Muscle of leg (tissue), 3 donors: ENCODE measurements at regions not wholly inside any gene's neighbourhood (a gene's known extent, or its start where the extent isn't known, plus 50 kb on each side); places are given as distances from the start of the nearest gene placed in this dataset.
"Not testable (repeated sequence)": the region's sequence is repeated elsewhere in the genome, so short reads cannot be mapped to it uniquely, and the experiment has no call there.

Experiments
- DNase-seq: peaks from one replicate; pipeline ENCODE4 v3.0.0; 2013
- H3K27ac ChIP-seq: one replicate; pipeline ENCODE4 v1.5.1; 2013; ENCODE audit warnings: mild to moderate bottlenecking, low read length, control low read depth
- H3K27me3 ChIP-seq: one replicate; pipeline ENCODE4 v1.6.1; 2013; ENCODE audit warnings: low read length; ENCODE audit not compliant: control insufficient read depth, insufficient read depth
- H3K36me3 ChIP-seq: one replicate; pipeline ENCODE4 v1.6.1; 2013; ENCODE audit warnings: low read length; ENCODE audit not compliant: control insufficient read depth, insufficient read depth
- H3K4me1 ChIP-seq: one replicate; pipeline ENCODE4 v1.6.1; 2013; ENCODE audit warnings: low read length; ENCODE audit not compliant: control insufficient read depth, insufficient read depth
- H3K4me3 ChIP-seq: one replicate; pipeline ENCODE4 v1.5.1; 2013; ENCODE audit warnings: low read length, control low read depth
- H3K9me3 ChIP-seq: replicated peaks from 2 replicates; pipeline ENCODE4 v1.6.1; 2013; ENCODE audit warnings: low read depth, low read length; ENCODE audit not compliant: control insufficient read depth
- WGBS: methylation state at CpG from one replicate; pipeline ENCODE4 v1.1.5; 2013; ENCODE audit warnings: missing lambda C conversion rate; ENCODE audit not compliant: insufficient coverage; 5-methylcytosine and 5-hydroxymethylcytosine counted together

DNA sequence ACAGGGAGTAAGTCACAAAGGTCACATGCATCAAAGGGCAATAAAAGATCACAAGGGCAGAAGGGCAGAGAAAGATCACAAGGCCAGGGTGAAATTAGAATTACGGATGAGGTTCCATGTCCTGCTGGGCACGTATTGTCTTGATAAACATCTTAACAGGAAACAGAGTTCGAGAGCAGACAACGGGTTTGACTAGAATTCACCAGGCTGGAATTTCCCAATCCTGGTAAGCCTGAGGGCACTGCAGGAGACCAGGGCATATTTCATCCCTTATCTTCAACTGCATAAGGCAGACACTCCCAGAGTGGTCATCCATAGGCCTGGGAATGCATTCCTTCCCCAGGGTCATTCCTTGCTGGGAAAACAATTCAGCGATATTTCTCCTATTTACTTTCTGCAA lies 1652.9 kb upstream of the PCDH10 start:
- H3K27me3 ChIP-seq, H3K4me3 ChIP-seq, H3K27ac ChIP-seq, H3K36me3 ChIP-seq, H3K4me1 ChIP-seq, H3K9me3 ChIP-seq, DNase-seq: not testable (repeated sequence)
- WGBS, result 60% methylated on average over 5 of the region's 5 CpGs

DNA sequence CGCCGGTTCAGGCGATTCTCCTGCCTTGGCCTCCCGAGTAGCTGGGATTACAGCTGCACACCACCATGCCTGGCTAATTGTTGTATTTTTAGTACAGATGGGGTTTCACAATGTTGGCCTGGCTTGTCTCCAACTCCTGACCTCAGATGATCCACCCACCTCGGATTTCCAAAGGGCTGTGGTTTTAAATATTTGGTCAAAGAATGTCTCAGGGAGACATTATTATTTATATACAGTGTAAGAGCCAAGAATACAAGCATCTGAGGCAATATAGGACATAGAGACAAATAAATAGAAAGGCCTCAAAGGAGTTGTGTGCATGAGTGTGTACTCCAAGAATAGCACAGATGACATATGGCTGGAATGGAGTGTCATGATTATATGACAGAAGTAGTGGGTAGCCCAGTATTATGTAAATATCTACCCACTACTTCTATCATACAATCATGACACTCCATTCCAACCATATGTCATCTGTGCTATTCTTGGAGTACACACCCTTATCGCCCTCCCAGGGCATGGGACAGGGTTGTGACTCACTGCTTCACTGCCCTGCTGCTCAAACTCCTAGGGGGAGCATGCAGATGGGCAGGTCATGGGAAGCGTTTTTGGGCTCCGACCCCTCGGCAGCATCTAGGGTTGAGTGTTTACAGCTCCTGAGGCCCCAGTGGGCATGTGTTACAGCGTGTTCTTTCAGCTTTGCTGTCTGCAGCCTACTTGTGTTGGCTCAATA lies 1649.8 kb upstream of the PCDH10 start:
- peak overlapping the region; percentile 42 for H3K27ac ChIP-seq
- no peaks in the 10 kb centered on the region for H3K4me1 ChIP-seq
- no peak overlapping the region for H3K4me3 ChIP-seq
- H3K27me3 ChIP-seq, result no peaks in the 10 kb centered on the region
- 69% methylated on average over 8 of the region's 10 CpGs for WGBS
- peaks cover 3% of the 10 kb centered on the region for H3K9me3 ChIP-seq
- peak; percentile 29 for DNase-seq
- H3K36me3 ChIP-seq, result no peaks in the 10 kb centered on the region

DNA sequence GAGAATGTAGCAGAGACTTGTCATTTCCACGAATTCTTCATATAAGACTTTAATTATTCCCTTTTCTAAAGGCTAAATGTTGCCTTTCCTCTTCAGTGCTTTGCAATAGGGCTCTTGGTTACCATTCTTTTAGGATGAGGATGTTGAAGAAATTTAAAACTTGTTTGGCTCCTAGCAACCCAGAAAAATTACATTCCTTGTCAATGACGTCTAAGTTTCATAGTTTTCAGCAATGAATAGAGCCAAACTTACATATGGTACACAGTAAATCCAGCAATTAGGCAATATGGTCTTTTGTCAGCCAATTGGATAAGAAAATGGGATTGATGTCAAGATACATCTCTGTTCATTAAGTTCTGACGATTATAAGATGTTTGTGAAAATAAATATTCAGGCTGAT lies 1639.6 kb upstream of the PCDH10 start:
- no peak overlapping the region for H3K4me3 ChIP-seq
- no peaks in the 10 kb centered on the region for H3K27me3 ChIP-seq
- no peak overlapping the region for H3K27ac ChIP-seq
- WGBS, result no CpG with 5 or more reads among the region's 3 CpGs
- DNase-seq, result peak; percentile 53
- no peaks in the 10 kb centered on the region for H3K36me3 ChIP-seq
- H3K4me1 ChIP-seq, result no peaks in the 10 kb centered on the region
- no peaks in the 10 kb centered on the region for H3K9me3 ChIP-seq

DNA sequence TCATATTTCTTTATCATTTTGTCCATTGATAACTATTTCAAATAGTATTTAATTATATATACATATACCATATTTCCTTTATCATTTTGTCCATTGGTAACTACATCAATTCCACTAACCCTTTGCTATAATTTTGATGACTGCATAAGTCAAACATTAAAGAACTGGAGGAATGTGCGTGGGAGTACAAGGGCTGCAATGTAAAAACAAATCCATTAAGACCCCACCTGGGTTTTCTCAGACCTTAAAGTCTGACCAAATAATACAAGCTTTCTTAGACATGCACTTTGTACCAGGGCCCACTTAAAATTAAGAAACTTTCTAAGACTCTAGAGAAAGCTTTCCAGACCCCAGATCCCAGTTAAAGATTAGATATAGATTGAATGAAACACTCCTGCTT lies 1622.4 kb upstream of the PCDH10 start:
- Histone ChIP-seq H3K9me3 (no peaks in the 10 kb centered on the region), H3K27me3 (no peaks in the 10 kb centered on the region), H3K36me3 (no peaks in the 10 kb centered on the region), H3K27ac (no peak overlapping the region), H3K4me1 (no peaks in the 10 kb centered on the region), H3K4me3 (no peak overlapping the region)
- WGBS, result no CpG with 5 or more reads among the region's 1 CpG
- no peak for DNase-seq

DNA sequence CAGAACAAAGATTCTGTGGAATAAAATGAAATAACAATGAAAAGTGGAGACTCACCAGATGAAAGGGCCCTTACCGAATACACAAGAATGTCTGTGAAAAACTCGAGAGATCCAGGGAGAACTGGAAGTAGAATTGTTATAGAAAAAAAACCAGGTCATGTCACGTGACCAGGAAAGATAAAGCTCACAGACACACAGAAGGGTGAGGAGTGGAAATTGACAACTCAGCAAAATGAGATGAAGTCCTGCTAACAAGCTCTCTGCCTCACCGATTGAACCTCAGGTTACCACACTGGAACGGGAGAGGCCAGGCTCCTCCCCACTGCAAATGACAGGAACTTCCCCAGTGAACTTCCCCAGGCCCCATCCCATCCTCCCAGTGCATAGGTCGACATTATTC lies 1618.0 kb upstream of the PCDH10 start:
- DNase-seq, result no peak
- Histone ChIP-seq H3K9me3 (no peaks in the 10 kb centered on the region), H3K27ac (no peak overlapping the region), H3K36me3 (no peaks in the 10 kb centered on the region), H3K4me3 (no peak overlapping the region), H3K27me3 (no peaks in the 10 kb centered on the region), H3K4me1 (no peaks in the 10 kb centered on the region)
- 100% methylated on average over 3 of the region's 6 CpGs for WGBS

DNA sequence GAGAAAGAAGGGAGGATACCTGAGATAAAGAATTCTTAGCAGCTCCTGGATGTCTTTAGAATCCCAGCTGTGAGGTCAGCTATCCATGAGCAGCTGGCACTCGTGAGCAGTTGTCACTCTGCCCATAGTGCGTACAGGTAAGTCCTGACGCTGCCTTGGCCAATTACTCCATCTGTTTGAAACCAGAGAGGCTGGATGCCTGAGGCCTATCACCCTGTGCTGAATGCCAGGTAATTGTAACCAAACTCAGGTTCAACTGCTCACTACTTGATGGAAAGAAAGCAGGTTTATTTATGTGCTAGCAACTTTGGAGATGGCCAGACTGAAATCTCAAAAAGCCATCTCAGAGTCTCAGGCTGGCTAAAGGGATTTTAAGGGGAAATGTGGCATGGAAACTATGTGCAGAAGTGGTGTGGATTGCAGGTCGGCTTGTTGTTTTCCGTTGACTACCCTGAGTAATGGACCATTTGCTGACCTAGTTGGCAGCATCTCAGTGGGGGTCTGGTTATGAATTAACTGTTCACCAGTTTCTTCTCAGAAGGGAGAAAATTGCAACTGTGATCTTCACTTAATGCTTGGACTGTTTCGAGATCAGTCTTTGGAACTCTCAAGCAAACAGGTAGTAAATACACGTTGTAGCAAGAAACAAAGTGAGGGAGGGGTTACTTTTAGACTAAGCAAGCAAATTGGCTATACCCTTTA lies 1614.0 kb upstream of the PCDH10 start:
- H3K4me3 ChIP-seq, result no peak overlapping the region
- H3K4me1 ChIP-seq, result no peaks in the 10 kb centered on the region
- no peaks in the 10 kb centered on the region for H3K9me3 ChIP-seq
- no peak for DNase-seq
- 82% methylated on average over 5 of the region's 7 CpGs for whole genome bisulfite sequencing
- H3K36me3 ChIP-seq, result no peaks in the 10 kb centered on the region
- H3K27me3 ChIP-seq, result no peaks in the 10 kb centered on the region
- no peak overlapping the region for H3K27ac ChIP-seq

DNA sequence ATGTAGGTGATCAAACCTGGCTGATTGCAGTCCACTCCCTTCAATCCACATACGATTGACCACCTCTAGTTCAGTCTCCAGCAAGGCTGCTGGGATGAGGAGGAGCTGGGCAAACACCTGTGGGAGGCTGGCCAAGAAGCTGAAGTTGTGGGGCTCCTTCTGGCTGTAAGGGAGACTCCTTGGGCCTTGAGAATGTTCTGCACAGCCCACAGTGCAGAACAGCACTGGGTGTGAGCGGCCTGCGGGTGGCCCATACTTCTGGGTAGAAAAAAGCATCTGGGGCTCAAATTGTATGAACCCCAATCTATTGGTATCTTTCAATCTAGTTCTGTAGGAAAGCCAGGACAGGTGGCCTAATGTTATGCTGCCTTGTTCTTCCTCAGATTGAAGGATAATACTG lies 1608.8 kb upstream of the PCDH10 start:
- no peak overlapping the region for H3K27ac ChIP-seq
- 100% methylated on average over 2 of the region's 3 CpGs for WGBS
- H3K4me3 ChIP-seq, result no peak overlapping the region
- no peak for DNase-seq
- no peaks in the 10 kb centered on the region for H3K9me3 ChIP-seq
- H3K27me3 ChIP-seq, result no peaks in the 10 kb centered on the region
- H3K36me3 ChIP-seq, result no peaks in the 10 kb centered on the region
- no peaks in the 10 kb centered on the region for H3K4me1 ChIP-seq

DNA sequence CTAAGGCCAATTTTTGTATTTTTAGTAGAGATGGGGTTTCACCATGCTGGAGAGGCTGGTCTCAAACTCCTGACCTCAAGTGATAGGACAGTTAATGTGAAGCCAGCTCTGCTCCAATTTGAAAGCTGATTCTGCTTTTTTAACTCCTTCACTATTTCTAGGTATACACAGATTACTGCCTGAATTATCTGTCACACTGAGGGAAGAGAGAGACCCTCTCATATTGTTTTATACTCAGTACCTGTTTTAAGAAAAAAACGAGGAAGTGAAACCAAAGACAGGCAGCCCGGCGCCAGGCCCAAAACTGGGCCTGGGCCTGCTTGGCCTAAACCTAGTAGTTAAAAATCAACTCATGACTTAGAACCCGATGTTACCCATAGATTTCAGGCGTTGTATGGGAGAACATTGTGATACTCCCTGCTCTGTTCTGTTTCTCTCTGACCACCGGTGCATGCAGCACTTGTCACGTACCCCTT lies 1601.5 kb upstream of the PCDH10 start:
- no peaks in the 10 kb centered on the region for H3K27me3 ChIP-seq
- H3K9me3 ChIP-seq, result no peaks in the 10 kb centered on the region
- no peaks in the 10 kb centered on the region for H3K36me3 ChIP-seq
- H3K4me1 ChIP-seq, result no peaks in the 10 kb centered on the region
- H3K4me3 ChIP-seq, result no peak overlapping the region
- H3K27ac ChIP-seq, result no peak overlapping the region
- no peak for DNase-seq
- WGBS, result 95% methylated on average over 3 of the region's 7 CpGs

DNA sequence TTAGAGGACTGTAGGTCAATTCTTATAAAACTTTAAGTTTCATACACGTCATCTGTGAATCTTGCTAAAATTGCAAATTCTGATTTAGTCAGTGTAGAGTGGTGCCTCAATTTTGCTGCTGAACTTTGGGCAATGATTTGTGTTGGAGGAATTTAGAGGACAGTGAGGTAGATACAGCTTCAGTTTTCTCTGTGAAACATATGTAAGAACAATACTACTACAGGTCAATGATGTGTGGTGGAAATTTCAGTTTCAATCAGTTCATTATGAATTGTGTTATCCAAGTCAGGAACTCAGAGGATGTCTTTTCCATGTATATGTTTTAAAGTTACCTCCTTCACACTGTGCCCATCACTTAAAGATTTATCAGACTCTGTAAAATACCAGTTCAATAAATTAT lies 1597.8 kb upstream of the PCDH10 start:
- no peaks in the 10 kb centered on the region for H3K36me3 ChIP-seq

DNA sequence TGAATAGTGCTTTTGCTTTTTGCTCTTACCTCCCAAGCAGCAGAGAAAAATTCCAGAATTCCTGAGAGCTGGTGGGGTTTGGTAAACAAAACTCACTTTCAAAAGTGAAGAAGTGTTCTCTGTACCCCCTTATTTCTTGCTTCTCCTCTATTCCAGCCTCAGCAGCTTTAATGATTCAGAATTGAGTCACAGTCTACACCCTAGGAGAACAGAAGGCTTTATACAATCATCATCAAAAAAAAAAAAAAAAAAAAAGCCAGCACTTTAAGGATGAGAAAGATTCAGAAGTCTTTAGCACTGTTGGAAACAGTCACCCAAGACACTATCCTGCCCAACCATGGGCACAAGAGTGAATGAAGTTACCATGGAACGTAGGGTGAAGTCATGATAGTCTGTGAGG lies 1583.1 kb upstream of the PCDH10 start:
- no peaks in the 10 kb centered on the region for H3K4me1 ChIP-seq
- H3K4me3 ChIP-seq, result no peak overlapping the region
- H3K27ac ChIP-seq, result no peak overlapping the region
- DNase-seq, result no peak
- no peaks in the 10 kb centered on the region for H3K9me3 ChIP-seq
- no peaks in the 10 kb centered on the region for H3K36me3 ChIP-seq
- no peaks in the 10 kb centered on the region for H3K27me3 ChIP-seq
- no CpG with 5 or more reads among the region's 1 CpG for WGBS

More for the DNA sequence above, 1597.8 kb upstream of the PCDH10 start:
- no peak overlapping the region for H3K27ac ChIP-seq
- no peaks in the 10 kb centered on the region for H3K9me3 ChIP-seq
- H3K27me3 ChIP-seq, result no peaks in the 10 kb centered on the region
- DNase-seq, result no peak
- no peaks in the 10 kb centered on the region for H3K4me1 ChIP-seq
- WGBS, result no CpG with 5 or more reads among the region's 1 CpG
- H3K4me3 ChIP-seq, result no peak overlapping the region
